ENCODE measurements at regions not wholly inside any gene's neighbourhood (a gene's known extent, or its start where the extent isn't known, plus 50 kb on each side); places are given as distances from the start of the nearest gene placed in this dataset.

DNA sequence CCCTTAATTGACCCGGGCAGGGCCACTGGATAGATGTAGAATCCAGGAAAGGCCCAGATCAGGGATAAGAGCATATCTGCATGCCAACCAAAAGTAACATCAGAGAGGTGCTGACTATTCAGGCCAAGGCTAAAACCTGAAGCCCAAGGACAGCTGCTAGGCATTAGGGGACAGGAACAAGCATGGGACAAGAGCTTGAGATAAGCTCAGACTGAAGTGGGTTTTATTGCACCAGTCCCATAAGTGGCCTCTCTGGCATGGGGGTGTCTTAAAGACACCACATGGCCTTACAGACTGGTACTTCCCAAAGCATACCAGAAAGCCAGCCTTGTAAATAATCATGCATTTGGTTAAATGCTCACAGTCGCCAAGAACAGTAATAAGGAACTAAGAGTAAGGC, 376.1 kb downstream of the FBXW7 start:
- DNase-seq (ENCODE audit: low read depth in 2 of 2), result no peak

GRCh38 chr4:152158225-152158624, 377.7 kb downstream of the FBXW7 start:
- no peak for DNase-seq (ENCODE audit: low read depth in 2 of 2)

GRCh38 chr4:152157629-152158028, 378.3 kb downstream of the FBXW7 start:
- no peak for DNase-seq (ENCODE audit: low read depth in 2 of 2)

GRCh38 chr4:152156442-152156841, 379.4 kb downstream of the FBXW7 start:
- no peak for DNase-seq (ENCODE audit: low read depth in 2 of 2)

GRCh38 chr4:152155070-152155469, 380.8 kb downstream of the FBXW7 start:
- no peak for DNase-seq (ENCODE audit: low read depth in 2 of 2)

GRCh38 chr4:152154433-152154832, 381.5 kb downstream of the FBXW7 start:
- DNase-seq (ENCODE audit: low read depth in 2 of 2), result no peak

- no peak for DNase-seq (ENCODE audit: low read depth in 2 of 2)
Measured at GRCh38 chr4:152153476-152154270, 382.2 kb downstream of the FBXW7 start.

GRCh38 chr4:152150214-152150613, 385.7 kb downstream of the FBXW7 start:
- DNase-seq (ENCODE audit: low read depth in 2 of 2), result no peak

- DNase-seq (ENCODE audit: low read depth in 2 of 2), result no peak
Measured at GRCh38 chr4:152149745-152150144, 386.1 kb downstream of the FBXW7 start.

DNA sequence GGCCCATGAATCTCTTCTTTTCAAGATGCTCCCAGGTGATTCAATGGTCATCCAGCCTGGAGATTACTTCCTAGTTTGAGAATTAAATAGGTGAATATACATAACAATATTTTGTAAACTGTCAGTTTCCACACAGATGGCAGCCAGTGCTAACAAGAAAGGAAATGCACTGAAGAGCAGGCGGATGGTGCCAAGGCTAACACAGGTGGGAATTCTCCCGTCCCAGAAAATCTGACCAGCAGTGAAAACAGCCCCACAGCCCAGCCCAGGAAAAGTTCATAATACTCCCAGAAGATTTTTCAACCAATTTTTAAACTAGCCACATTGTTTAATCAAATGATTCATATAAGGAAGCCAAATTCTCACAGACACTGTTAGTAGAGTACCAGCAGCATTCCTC, 387.2 kb upstream of the GATB start:
- DNase-seq (ENCODE audit: low read depth in 2 of 2), result no peak

- DNase-seq (ENCODE audit: low read depth in 2 of 2), result no peak
Measured at GRCh38 chr4:152146244-152146643, 385.4 kb upstream of the GATB start.

DNA sequence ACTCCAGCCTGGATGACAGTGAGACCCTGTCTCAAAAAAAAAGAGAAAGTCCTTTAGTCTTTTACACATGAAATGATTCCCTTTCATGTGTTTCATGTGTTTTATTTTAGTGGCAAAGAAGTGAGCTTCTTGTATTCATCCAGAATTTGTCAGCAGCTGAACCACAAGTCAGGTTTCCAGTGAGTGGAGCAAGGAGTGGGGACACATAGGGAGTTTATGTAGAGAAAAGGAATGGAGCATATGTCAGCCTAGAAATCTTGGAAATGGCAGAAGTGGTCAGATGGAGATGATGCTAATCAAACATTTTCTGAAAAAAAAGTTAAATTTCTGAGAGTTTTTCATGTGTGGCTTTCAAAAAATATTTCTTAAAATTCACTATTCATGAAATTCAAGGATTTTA, 383.0 kb upstream of the GATB start:
- DNase-seq (ENCODE audit: low read depth in 2 of 2), result no peak

GRCh38 chr4:152138451-152138850, 377.6 kb upstream of the GATB start:
- DNase-seq (ENCODE audit: low read depth in 2 of 2), result no peak

GRCh38 chr4:152132776-152133175, 372.0 kb upstream of the GATB start:
- DNase-seq (ENCODE audit: low read depth in 2 of 2), result no peak

GRCh38 chr4:152128356-152128755, 367.5 kb upstream of the GATB start:
- DNase-seq (ENCODE audit: low read depth in 2 of 2), result no peak

- no peak for DNase-seq (ENCODE audit: low read depth in 2 of 2)
Measured at GRCh38 chr4:152126238-152126637, 365.4 kb upstream of the GATB start.

DNA sequence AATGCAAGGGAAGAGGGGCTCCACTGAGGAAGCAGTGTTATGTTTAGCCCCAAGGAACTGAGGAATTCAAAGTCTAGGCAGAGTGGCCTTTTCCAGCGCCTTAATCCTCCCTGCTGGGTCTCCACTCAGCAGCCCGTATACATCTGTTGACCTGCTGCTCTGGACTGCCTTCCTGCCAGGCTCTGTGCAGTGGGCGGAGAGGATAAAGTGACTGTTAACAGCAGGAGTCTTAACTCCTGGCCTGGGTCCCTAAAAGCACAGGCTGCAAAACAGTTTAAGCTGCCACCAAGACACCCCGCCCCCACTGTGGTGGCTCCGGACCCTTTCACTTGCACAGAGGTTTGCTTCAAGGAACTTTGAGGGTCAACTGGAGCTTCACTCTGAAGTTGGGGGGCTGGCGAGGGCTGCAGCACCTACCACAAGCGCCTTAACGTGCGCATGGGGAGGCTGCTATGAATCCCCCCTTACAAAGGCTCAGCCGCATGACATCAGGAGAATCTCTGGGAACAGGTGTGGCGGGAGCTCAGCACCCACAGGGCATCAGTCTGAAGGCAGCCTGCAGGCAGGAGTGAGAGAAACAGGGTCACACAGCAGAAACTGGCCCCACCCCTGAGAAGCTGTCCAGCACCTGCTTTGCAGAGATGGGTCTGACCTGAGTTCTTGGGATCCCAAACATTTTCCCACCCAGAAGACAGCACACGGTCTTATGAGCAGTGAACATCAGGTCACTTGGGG, 358.2 kb upstream of the GATB start:
- DNase-seq (ENCODE audit: low read depth in 2 of 2), result no peak

GRCh38 chr4:152117933-152118507, 357.2 kb upstream of the GATB start:
- DNase-seq (ENCODE audit: low read depth in 2 of 2), result no peak

GRCh38 chr4:152117520-152117919, 356.7 kb upstream of the GATB start:
- no peak for DNase-seq (ENCODE audit: low read depth in 2 of 2)

- no peak for DNase-seq (ENCODE audit: low read depth in 2 of 2)
Measured at GRCh38 chr4:152117054-152117453, 356.2 kb upstream of the GATB start.

DNA sequence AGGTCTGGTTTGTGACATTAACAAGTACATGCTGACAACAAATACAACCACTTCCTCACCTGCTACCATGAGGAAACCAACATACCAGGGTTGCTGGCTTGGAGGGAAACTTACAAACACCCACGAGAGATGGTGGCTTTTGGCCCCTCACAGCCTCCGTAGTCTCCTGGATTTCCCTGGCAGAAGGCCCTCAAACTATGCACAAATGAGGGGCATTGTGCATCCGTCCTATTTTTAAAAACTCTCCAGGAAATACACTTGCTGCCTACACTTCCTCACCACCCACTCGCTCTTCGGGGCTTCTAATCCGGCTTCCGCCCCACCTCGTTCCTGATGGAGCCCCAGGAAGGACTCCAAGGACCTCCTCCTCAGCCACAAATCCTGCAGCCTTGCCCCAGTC, 355.0 kb upstream of the GATB start:
- peak in 1 of 2 donors; percentile 30 for DNase-seq (ENCODE audit: low read depth in 2 of 2)

DNA sequence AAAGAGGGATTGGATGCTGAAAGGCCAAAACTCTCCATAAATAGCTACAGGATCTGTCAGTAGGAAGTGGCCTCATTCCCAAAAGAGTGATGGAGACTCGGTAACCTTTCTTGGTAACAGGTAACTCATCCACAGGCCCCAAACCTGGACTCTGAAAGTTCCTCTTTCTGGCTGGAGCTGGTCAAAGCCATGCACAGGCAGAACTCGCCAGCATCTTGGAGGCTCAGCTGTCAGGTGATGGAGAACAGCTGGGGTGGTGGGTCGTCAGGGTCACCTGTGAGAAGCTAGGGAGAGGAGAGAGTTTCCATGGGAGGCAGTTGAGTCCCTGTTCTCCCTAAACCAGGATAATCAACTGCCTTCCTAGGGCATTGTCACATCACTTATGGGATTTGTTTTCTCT, 354.3 kb upstream of the GATB start:
- no peak for DNase-seq (ENCODE audit: low read depth in 2 of 2)

DNA sequence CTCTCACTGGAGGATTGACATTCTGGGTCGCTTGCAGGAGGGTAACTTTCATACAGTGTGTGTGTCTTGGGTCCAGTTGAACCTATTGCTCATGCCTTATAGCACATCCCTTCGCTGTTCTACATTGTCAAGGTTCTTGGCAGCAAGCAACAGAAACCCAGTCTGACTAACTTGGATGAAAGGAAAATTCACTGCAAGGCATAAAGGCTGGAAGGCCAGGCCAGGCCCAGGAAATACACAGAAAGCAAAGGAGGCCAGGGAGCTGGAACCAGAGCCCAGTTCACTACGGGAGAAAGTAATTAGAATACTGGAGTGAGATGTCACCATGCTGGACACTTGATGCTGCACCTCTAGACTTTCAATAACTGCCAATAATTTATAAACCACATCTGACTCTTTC, 353.8 kb upstream of the GATB start:
- DNase-seq (ENCODE audit: low read depth in 2 of 2), result no peak

Data from activated CD4-positive, alpha-beta T cell treated with anti-CD3 and anti-CD28 coated beads for 24 hours (primary cell).